HCT116 (cell line): ENCODE measurements at regions not wholly inside any gene's neighbourhood (a gene's known extent, or its start where the extent isn't known, plus 50 kb on each side); places are given as distances from the start of the nearest gene placed in this dataset.

Experiments used
- CEBPB ChIP-seq: IDR thresholded peaks from 2 replicates; pipeline ENCODE4 v1.6.1; 2012; ENCODE audit warnings: low read depth
- CTCF ChIP-seq, 3 experiments: fragments of 200-600 bp in 1 of 3; sonication (generic) in 1 of 3; IDR thresholded peaks in 2 of 3; conservative IDR thresholded peaks in 1 of 3; 2 replicates each; pipeline ENCODE4 v1.5.1; 2012 to 2017; ENCODE audit warnings: low read depth in 2 of 3, low read length in 2 of 3, antibody characterized with exemption in 1 of 3, borderline replicate concordance in 1 of 3, control low read depth in 1 of 3, mild to moderate bottlenecking in 1 of 3, mixed read lengths in 1 of 3, mixed run types in 1 of 3, moderate library complexity in 1 of 3; ENCODE audit not compliant: insufficient read depth in 1 of 3
- POLR2AphosphoS5 ChIP-seq: IDR thresholded peaks from 2 replicates; pipeline ENCODE4 v1.6.1; 2011; ENCODE audit warnings: mild to moderate bottlenecking, low read depth, low read length, moderate library complexity
- SIN3A ChIP-seq: IDR thresholded peaks from 2 replicates; pipeline ENCODE4 v1.6.1; 2012; ENCODE audit warnings: low read depth

- TF ChIP-seq CEBPB (no peak), SIN3A (no peak), POLR2AphosphoS5 (no peak), CTCF (IDR thresholded peaks at IDR 0.05 in 2 of 3, conservative IDR thresholded peaks at IDR 0.05 in 1 of 3; ENCODE audit: borderline replicate concordance in 1 of 3, insufficient read depth in 1 of 3, low read depth in 2 of 3, low read length in 2 of 3) (no peak)
These were observed 380.3 kb downstream of the NYAP2 start for GRCh38 chr2:225779829-225780228.
